WI38 (cell line): ENCODE measurements at regions not wholly inside any gene's neighbourhood (a gene's known extent, or its start where the extent isn't known, plus 50 kb on each side); places are given as distances from the start of the nearest gene placed in this dataset.

ENCODE experiments used
- H3K4me3 ChIP-seq: 2 replicates; pipeline ENCODE4 v1.5.1; 2011; ENCODE audit warnings: low read depth, mild to moderate bottlenecking, control low read depth, low read length
- CTCF ChIP-seq: IDR thresholded peaks from 2 replicates; pipeline ENCODE4 v1.5.1; 2012; ENCODE audit warnings: low read depth, mild to moderate bottlenecking, control low read depth, low read length

DNA sequence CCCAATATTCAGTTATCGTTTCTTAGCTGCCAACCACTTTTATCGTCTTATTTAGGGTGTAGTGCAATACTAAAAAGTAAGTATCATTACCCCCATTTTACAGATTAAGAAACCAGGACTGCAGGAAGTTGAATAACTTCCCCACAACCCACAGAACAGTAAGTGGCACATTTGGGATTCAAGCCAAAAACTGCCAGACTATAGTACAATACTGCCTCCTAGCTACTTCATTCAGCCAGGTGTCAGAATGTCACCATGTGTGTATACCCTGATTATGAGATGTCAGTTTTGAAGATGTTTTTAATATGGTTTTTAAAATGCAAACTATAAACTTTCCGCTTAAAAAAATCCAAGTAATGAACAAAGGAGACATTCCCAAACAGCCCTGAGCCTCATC, 74.2 kb upstream of the PROK2 start:
- H3K4me3 ChIP-seq, result no peak overlapping the region
- TF ChIP-seq CTCF, result no peak

DNA sequence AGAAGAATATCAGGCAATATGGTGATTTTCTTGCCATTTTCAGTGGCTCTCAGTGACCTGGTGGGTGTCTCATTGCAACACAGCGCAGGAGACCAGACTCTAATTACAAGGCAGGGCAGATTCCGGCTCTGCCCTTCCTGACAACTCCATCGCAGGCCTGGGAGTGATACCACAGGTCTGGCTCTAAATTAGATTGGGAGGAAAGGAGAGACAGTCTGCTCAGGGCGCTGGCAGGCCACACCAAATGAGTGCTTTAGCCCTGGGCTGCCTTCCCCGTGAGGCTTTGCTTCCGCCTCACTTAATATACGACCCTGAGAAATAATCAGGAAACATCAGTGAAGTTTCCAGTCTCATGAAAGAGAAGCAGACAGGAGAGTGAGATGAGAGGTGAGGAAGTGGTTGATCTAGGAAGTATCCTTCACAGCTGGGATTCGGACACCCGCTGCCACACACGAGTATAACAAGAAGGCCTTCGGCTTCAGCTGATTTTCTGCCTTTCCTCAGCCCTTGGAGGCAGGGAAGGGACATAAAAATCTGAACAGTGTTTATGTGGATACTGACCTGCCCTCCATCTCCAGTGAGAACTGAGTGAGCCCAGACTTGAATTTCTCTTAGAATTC, 73.7 kb upstream of the PROK2 start:
- H3K4me3 ChIP-seq, result no peak overlapping the region
- TF ChIP-seq CTCF, result no peak

- no peak overlapping the region for H3K4me3 ChIP-seq
Measured at GRCh38 chr3:71857956-71858355, 73.0 kb upstream of the PROK2 start.

GRCh38 chr3:71854706-71855105, 69.8 kb upstream of the PROK2 start:
- TF ChIP-seq CTCF, result no peak
- H3K4me3 ChIP-seq, result no peak overlapping the region

More at GRCh38 chr3:71857956-71858355, 73.0 kb upstream of the PROK2 start:
- TF ChIP-seq CTCF, result no peak

GRCh38 chr3:71854096-71854495, 69.1 kb upstream of the PROK2 start:
- no peak overlapping the region for H3K4me3 ChIP-seq
- no peak for TF ChIP-seq CTCF

DNA sequence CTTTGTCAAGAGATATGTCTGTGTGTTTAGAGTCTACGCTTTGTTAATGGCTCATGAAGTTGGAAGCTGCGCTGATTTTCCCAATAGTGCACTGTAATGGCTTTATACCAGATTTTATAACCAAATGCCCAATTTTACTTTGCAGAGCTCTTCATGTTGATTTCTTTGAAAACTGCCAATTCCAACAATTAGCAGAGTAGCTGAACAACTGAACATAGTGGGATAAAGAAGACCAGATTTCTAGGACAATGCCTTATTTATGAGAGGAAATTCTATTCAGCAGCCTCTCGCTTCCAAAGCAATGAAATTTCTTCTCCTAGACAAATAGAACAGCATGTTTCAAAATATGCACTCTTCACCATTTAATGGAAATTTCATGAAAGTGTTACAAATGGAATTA, 66.9 kb upstream of the PROK2 start:
- no peak overlapping the region for H3K4me3 ChIP-seq
- TF ChIP-seq CTCF, result no peak

DNA sequence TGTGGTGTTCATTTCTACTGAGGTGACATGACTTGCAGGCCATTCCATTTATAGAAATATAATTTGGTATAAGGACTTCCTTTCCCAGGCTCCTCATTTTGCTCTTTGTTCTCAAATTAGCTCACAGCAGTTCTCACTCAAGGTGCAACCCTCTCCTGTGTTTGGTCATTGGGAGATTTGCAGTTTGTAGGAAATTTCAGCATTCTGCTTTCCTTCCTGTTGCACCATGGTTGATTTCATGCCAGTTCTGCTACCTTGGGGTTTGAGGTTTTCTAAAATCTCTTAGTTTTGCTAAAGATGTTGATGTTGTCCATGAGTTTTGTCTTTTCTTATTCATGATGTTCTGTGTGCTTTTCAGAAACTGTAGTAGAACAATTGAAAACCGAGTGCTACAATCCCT, 65.7 kb upstream of the PROK2 start:
- TF ChIP-seq CTCF, result no peak
- no peak overlapping the region for H3K4me3 ChIP-seq
